ENCODE measurements at regions not wholly inside any gene's neighbourhood (a gene's known extent, or its start where the extent isn't known, plus 50 kb on each side); places are given as distances from the start of the nearest gene placed in this dataset.
A peak's percentile ranks its signal among the peaks of the same experiment; 100 is the strongest.
"Not testable (repeated sequence)": the region's sequence is repeated elsewhere in the genome, so short reads cannot be mapped to it uniquely, and the experiment has no call there.

GRCh38 chrX:16320765-16321355 lies 153.6 kb downstream of the MAGEB17 start:
- no peak for DNase-seq

- DNase-seq = no peak
Measured at GRCh38 chrX:16333453-16333852, 166.2 kb downstream of the MAGEB17 start.

GRCh38 chrX:16335181-16335580 lies 167.9 kb downstream of the MAGEB17 start:
- DNase-seq = no peak

- no peak for DNase-seq
Measured at GRCh38 chrX:16347968-16348670, 180.8 kb downstream of the MAGEB17 start.

GRCh38 chrX:16357902-16358301 lies 190.6 kb downstream of the MAGEB17 start:
- DNase-seq = no peak

- DNase-seq = not testable (repeated sequence)
Measured at GRCh38 chrX:16360056-16360455, 192.8 kb downstream of the MAGEB17 start.

GRCh38 chrX:16368696-16369095 lies 201.4 kb downstream of the MAGEB17 start:
- no peak for DNase-seq

GRCh38 chrX:16376056-16376455 lies 208.8 kb downstream of the MAGEB17 start:
- no peak for DNase-seq

GRCh38 chrX:16386126-16386525 lies 218.8 kb downstream of the MAGEB17 start:
- no peak for DNase-seq

GRCh38 chrX:16392597-16392996 lies 225.3 kb downstream of the MAGEB17 start:
- no peak for DNase-seq

- no peak for DNase-seq
Measured at GRCh38 chrX:16394290-16394689, 227.0 kb downstream of the MAGEB17 start.

GRCh38 chrX:16403808-16404207 lies 236.5 kb downstream of the MAGEB17 start:
- no peak for DNase-seq

- DNase-seq = no peak
Measured at GRCh38 chrX:16416588-16416987, 233.4 kb upstream of the S100G start.

GRCh38 chrX:16418650-16419049 lies 231.3 kb upstream of the S100G start:
- no peak for DNase-seq

- no peak for DNase-seq
Measured at GRCh38 chrX:16427668-16428067, 222.3 kb upstream of the S100G start.

- no peak for DNase-seq
Measured at GRCh38 chrX:16429406-16429805, 220.6 kb upstream of the S100G start.

- DNase-seq = no peak
Measured at GRCh38 chrX:16431266-16431665, 218.7 kb upstream of the S100G start.

GRCh38 chrX:16433021-16433420 lies 216.9 kb upstream of the S100G start:
- DNase-seq = no peak

GRCh38 chrX:16435399-16435986 lies 214.5 kb upstream of the S100G start:
- DNase-seq = no peak

GRCh38 chrX:16436348-16437188 lies 213.4 kb upstream of the S100G start:
- peak in 43 of 51 donors; percentile 0 to 68 (median 14) for DNase-seq

GRCh38 chrX:16440446-16440845 lies 209.5 kb upstream of the S100G start:
- no peak for DNase-seq

GRCh38 chrX:16444353-16444752 lies 205.6 kb upstream of the S100G start:
- no peak for DNase-seq

Measured in hypothalamus (tissue), 51 donors.